Left ventricle myocardium inferior (tissue), 1 donor: ENCODE measurements at regions not wholly inside any gene's neighbourhood (a gene's known extent, or its start where the extent isn't known, plus 50 kb on each side); places are given as distances from the start of the nearest gene placed in this dataset.
"Not testable (repeated sequence)": the region's sequence is repeated elsewhere in the genome, so short reads cannot be mapped to it uniquely, and the experiment has no call there.

Source experiments
- DNase-seq: peaks from one replicate; pipeline ENCODE4 v3.0.0-alpha.2; 2020
- H3K27ac ChIP-seq: fragments of 200-600 bp; replicated peaks from 2 replicates; pipeline ENCODE4 v1.8.0; 2021
- H3K27me3 ChIP-seq: fragments of 200-600 bp; 2 replicates; pipeline ENCODE4 v1.8.0; 2021; ENCODE audit warnings: low read depth
- H3K36me3 ChIP-seq: fragments of 200-600 bp; 2 replicates; pipeline ENCODE4 v1.8.0; 2021
- H3K4me1 ChIP-seq: fragments of 200-600 bp; 2 replicates; pipeline ENCODE4 v1.8.0; 2021
- H3K4me3 ChIP-seq: fragments of 200-600 bp; 2 replicates; pipeline ENCODE4 v1.8.0; 2021; ENCODE audit warnings: mild to moderate bottlenecking, moderate library complexity
- H3K9me3 ChIP-seq: fragments of 200-600 bp; replicated peaks from 2 replicates; pipeline ENCODE4 v1.8.0; 2021
- intact Hi-C: fragments of 100-400 bp; cut with micrococcal nuclease; formaldehyde crosslinking; loops from one replicate; pipeline ENCODE4 v1.11.0; 2022
- TF ChIP-seq, protein P1 (sequence below): fragments of 200-600 bp; IDR thresholded peaks from 2 replicates; pipeline ENCODE4 v1.8.0; 2021; ENCODE audit warnings: antibody characterized with exemption, mild to moderate bottlenecking, borderline replicate concordance
- donor health status: DM: no; HTN: yes; CAD: no; lungs with severe emphysema.

DNA sequence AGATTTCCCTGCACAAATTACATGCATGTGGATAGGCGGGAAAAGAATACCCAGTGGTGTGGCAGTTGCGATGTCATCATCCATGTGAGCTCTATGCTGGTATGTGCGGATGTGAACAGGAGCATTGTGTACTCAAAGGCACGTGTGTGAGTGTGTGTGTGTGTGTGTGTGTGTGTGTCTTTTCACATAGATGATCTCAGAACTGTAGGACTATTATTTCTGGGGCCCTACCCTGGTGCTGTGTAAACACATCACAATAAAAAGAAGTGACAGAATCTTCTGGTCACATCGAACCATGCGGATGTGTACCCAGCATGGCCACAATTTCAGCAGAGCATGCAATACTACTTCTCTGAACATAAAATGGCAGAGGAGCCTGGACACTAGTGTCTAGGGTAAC is 624.8 kb downstream of the MID1IP1 start:
- Histone ChIP-seq H3K4me1 (no peaks in the 10 kb centered on the region), H3K4me3 (no peak overlapping the region), H3K9me3 (no peaks in the 10 kb centered on the region), H3K27me3 (no peaks in the 10 kb centered on the region), H3K36me3 (no peaks in the 10 kb centered on the region), H3K27ac (no peak overlapping the region)
- intact Hi-C loops: no loop called here
- DNase-seq: no peak
- TF ChIP-seq, protein P1, sequence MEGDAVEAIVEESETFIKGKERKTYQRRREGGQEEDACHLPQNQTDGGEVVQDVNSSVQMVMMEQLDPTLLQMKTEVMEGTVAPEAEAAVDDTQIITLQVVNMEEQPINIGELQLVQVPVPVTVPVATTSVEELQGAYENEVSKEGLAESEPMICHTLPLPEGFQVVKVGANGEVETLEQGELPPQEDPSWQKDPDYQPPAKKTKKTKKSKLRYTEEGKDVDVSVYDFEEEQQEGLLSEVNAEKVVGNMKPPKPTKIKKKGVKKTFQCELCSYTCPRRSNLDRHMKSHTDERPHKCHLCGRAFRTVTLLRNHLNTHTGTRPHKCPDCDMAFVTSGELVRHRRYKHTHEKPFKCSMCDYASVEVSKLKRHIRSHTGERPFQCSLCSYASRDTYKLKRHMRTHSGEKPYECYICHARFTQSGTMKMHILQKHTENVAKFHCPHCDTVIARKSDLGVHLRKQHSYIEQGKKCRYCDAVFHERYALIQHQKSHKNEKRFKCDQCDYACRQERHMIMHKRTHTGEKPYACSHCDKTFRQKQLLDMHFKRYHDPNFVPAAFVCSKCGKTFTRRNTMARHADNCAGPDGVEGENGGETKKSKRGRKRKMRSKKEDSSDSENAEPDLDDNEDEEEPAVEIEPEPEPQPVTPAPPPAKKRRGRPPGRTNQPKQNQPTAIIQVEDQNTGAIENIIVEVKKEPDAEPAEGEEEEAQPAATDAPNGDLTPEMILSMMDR: no peak

- TF ChIP-seq, protein P1: no peak
- H3K4me1 ChIP-seq: no peaks in the 10 kb centered on the region
- intact Hi-C loops: no loop called here
- no peaks in the 10 kb centered on the region for H3K27me3 ChIP-seq
- DNase-seq: no peak
- H3K36me3 ChIP-seq: no peaks in the 10 kb centered on the region
- H3K9me3 ChIP-seq: no peaks in the 10 kb centered on the region
- no peak overlapping the region for H3K27ac ChIP-seq
- H3K4me3 ChIP-seq: no peak overlapping the region
These were observed 626.2 kb downstream of the MID1IP1 start for GRCh38 chrX:39427492-39427891.

GRCh38 chrX:39427906-39428305 is 626.6 kb downstream of the MID1IP1 start:
- H3K4me3 ChIP-seq: no peak overlapping the region
- TF ChIP-seq, protein P1: no peak
- H3K4me1 ChIP-seq: no peaks in the 10 kb centered on the region
- no peak overlapping the region for H3K27ac ChIP-seq
- intact Hi-C loops: no loop called here
- H3K27me3 ChIP-seq: no peaks in the 10 kb centered on the region
- no peak for DNase-seq
- H3K9me3 ChIP-seq: no peaks in the 10 kb centered on the region
- no peaks in the 10 kb centered on the region for H3K36me3 ChIP-seq

DNA sequence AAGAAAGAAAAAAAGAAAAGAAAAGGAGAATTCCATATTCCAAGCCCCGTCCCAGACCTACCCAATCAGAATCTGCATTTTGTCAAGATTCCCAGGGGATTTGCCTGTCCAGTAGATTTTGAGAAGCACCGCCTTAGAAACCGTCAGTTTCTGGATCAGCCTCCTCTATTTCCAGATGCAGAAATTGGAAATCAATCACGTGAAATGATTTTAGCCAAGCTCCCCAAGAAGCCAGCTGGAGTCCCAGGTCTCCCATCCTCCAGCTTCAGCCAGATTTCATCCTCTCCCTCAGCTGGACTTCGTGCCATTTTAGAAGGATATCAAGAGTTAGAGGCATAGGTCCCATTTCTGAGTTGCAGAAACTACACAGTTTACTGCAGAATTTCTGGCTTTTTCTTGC is 629.3 kb downstream of the MID1IP1 start:
- TF ChIP-seq, protein P1: no peak
- no peak overlapping the region for H3K4me3 ChIP-seq
- no peaks in the 10 kb centered on the region for H3K36me3 ChIP-seq
- H3K27me3 ChIP-seq: no peaks in the 10 kb centered on the region
- intact Hi-C loops: no loop called here
- no peak overlapping the region for H3K27ac ChIP-seq
- no peaks in the 10 kb centered on the region for H3K9me3 ChIP-seq
- no peak for DNase-seq
- no peaks in the 10 kb centered on the region for H3K4me1 ChIP-seq

DNA sequence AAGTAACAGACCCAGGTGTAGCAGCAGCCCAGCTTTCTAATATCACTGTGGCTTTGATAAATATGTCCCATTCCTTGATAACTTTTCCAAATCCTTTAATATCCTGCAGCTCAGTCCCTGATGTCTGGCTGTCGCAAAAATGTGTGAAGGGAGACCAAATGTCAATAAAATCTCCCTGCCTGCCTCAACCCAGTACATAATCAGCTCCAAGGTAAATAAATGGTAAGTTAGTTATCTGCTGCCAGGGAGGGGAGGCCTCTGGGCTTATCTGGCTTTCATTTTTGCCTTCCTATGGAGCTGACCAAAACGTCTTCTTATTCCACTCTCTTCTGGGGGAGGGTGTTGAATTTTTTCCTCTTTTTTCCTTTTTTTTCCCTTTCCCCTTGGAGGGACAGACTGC is 630.6 kb downstream of the MID1IP1 start:
- DNase-seq: no peak
- Histone ChIP-seq H3K27ac (no peak overlapping the region), H3K4me1 (no peaks in the 10 kb centered on the region)

DNA sequence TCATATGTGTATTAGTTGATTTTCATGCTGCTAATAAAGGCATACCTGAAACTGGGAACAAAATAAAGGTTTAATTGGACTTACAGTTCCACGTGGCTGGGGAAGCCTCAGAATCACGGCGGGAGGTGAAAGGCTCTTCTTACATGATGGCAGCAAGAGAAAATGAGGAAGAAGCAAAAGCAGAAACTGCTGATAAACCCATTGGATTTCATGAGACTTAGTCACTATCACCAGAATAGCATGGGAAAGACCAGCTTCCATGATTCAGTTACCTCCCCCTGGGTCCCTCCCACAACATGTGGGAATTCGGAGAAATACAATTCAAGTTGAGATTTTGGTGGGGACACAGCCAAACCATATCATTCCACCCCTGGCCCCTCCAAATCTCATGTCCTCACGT is 633.4 kb downstream of the MID1IP1 start:
- H3K27ac ChIP-seq, H3K36me3 ChIP-seq, DNase-seq, H3K27me3 ChIP-seq, H3K4me3 ChIP-seq, H3K4me1 ChIP-seq, H3K9me3 ChIP-seq, intact Hi-C loops: not testable (repeated sequence)

More for the DNA sequence above, 630.6 kb downstream of the MID1IP1 start:
- Histone ChIP-seq H3K36me3 (no peaks in the 10 kb centered on the region), H3K4me3 (no peak overlapping the region), H3K9me3 (no peaks in the 10 kb centered on the region), H3K27me3 (no peaks in the 10 kb centered on the region)
- intact Hi-C loops: no loop called here
- TF ChIP-seq, protein P1: no peak

- intact Hi-C loops, H3K27me3 ChIP-seq, H3K4me3 ChIP-seq, H3K27ac ChIP-seq, H3K9me3 ChIP-seq, H3K4me1 ChIP-seq, H3K36me3 ChIP-seq, DNase-seq: not testable (repeated sequence)
These were observed 635.3 kb downstream of the MID1IP1 start for GRCh38 chrX:39436538-39436937.
